ENCODE measurements at regions not wholly inside any gene's neighbourhood (a gene's known extent, or its start where the extent isn't known, plus 50 kb on each side); places are given as distances from the start of the nearest gene placed in this dataset.

DNA sequence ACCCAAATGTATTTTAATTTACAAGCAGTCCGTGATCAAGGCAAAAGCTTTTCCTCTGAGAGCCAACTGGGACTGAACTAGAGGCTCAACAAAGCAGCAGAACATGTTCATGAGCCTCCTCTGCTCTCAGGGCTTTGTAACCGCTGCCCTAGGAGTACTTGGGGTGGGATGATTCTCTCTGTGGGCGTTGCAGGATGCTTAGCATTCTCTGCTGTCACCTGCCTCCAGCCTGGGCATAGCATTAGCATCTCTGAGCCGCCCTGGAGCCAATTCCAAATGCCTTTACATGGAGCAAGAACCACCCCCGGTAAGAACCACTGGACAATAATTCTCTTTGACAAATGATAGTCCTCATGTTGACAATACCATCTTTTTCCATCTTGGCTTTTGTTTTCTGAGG lies 237.6 kb upstream of the CDH4 start:
- TF ChIP-seq, protein P1, sequence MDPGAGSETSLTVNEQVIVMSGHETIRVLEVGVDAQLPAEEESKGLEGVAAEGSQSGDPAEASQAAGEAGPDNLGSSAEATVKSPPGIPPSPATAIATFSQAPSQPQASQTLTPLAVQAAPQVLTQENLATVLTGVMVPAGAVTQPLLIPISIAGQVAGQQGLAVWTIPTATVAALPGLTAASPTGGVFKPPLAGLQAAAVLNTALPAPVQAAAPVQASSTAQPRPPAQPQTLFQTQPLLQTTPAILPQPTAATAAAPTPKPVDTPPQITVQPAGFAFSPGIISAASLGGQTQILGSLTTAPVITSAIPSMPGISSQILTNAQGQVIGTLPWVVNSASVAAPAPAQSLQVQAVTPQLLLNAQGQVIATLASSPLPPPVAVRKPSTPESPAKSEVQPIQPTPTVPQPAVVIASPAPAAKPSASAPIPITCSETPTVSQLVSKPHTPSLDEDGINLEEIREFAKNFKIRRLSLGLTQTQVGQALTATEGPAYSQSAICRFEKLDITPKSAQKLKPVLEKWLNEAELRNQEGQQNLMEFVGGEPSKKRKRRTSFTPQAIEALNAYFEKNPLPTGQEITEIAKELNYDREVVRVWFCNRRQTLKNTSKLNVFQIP (CRISPR knock-in tag; IDR thresholded peaks at IDR 0.05; ENCODE audit: borderline replicate concordance, low read depth) = no peak
- TF ChIP-seq ZC3H10 (CRISPR knock-in tag; IDR thresholded peaks at IDR 0.05) (no peak), TOX (CRISPR knock-in tag; IDR thresholded peaks at IDR 0.05; ENCODE audit: borderline replicate concordance) (no peak), RARB (CRISPR knock-in tag; IDR thresholded peaks at IDR 0.05) (no peak), ZNF565 (CRISPR knock-in tag; conservative IDR thresholded peaks at IDR 0.05; ENCODE audit: low read depth) (no peak), SNAI2 (CRISPR knock-in tag; IDR thresholded peaks at IDR 0.05) (no peak), ZNF70 (CRISPR knock-in tag; IDR thresholded peaks at IDR 0.05) (no peak), PPARA (CRISPR knock-in tag; IDR thresholded peaks at IDR 0.05; ENCODE audit: borderline replicate concordance) (no peak), ESRRG (CRISPR knock-in tag; IDR thresholded peaks at IDR 0.05) (no peak), ZFP30 (CRISPR knock-in tag; IDR thresholded peaks at IDR 0.05) (no peak), BACH2 (CRISPR knock-in tag; IDR thresholded peaks at IDR 0.05; ENCODE audit: borderline replicate concordance) (no peak), TCF4 (CRISPR knock-in tag; IDR thresholded peaks at IDR 0.05; ENCODE audit: borderline replicate concordance) (no peak), ZFP3 (CRISPR knock-in tag; IDR thresholded peaks at IDR 0.05) (no peak), OSR1 (CRISPR knock-in tag; IDR thresholded peaks at IDR 0.05) (no peak)
- TF ChIP-seq, protein P2, sequence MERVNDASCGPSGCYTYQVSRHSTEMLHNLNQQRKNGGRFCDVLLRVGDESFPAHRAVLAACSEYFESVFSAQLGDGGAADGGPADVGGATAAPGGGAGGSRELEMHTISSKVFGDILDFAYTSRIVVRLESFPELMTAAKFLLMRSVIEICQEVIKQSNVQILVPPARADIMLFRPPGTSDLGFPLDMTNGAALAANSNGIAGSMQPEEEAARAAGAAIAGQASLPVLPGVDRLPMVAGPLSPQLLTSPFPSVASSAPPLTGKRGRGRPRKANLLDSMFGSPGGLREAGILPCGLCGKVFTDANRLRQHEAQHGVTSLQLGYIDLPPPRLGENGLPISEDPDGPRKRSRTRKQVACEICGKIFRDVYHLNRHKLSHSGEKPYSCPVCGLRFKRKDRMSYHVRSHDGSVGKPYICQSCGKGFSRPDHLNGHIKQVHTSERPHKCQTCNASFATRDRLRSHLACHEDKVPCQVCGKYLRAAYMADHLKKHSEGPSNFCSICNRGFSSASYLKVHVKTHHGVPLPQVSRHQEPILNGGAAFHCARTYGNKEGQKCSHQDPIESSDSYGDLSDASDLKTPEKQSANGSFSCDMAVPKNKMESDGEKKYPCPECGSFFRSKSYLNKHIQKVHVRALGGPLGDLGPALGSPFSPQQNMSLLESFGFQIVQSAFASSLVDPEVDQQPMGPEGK (CRISPR knock-in tag; IDR thresholded peaks at IDR 0.05; ENCODE audit: borderline replicate concordance) = no peak
- TF ChIP-seq, protein P3, sequence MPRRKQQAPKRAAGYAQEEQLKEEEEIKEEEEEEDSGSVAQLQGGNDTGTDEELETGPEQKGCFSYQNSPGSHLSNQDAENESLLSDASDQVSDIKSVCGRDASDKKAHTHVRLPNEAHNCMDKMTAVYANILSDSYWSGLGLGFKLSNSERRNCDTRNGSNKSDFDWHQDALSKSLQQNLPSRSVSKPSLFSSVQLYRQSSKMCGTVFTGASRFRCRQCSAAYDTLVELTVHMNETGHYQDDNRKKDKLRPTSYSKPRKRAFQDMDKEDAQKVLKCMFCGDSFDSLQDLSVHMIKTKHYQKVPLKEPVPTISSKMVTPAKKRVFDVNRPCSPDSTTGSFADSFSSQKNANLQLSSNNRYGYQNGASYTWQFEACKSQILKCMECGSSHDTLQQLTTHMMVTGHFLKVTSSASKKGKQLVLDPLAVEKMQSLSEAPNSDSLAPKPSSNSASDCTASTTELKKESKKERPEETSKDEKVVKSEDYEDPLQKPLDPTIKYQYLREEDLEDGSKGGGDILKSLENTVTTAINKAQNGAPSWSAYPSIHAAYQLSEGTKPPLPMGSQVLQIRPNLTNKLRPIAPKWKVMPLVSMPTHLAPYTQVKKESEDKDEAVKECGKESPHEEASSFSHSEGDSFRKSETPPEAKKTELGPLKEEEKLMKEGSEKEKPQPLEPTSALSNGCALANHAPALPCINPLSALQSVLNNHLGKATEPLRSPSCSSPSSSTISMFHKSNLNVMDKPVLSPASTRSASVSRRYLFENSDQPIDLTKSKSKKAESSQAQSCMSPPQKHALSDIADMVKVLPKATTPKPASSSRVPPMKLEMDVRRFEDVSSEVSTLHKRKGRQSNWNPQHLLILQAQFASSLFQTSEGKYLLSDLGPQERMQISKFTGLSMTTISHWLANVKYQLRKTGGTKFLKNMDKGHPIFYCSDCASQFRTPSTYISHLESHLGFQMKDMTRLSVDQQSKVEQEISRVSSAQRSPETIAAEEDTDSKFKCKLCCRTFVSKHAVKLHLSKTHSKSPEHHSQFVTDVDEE (CRISPR knock-in tag; IDR thresholded peaks at IDR 0.05) = no peak
- TF ChIP-seq, protein P4, sequence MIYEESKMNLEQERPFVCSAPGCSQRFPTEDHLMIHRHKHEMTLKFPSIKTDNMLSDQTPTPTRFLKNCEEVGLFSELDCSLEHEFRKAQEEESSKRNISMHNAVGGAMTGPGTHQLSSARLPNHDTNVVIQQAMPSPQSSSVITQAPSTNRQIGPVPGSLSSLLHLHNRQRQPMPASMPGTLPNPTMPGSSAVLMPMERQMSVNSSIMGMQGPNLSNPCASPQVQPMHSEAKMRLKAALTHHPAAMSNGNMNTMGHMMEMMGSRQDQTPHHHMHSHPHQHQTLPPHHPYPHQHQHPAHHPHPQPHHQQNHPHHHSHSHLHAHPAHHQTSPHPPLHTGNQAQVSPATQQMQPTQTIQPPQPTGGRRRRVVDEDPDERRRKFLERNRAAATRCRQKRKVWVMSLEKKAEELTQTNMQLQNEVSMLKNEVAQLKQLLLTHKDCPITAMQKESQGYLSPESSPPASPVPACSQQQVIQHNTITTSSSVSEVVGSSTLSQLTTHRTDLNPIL (CRISPR knock-in tag; IDR thresholded peaks at IDR 0.05; ENCODE audit: low read depth) = no peak
- no peak for ATAC-seq

DNA sequence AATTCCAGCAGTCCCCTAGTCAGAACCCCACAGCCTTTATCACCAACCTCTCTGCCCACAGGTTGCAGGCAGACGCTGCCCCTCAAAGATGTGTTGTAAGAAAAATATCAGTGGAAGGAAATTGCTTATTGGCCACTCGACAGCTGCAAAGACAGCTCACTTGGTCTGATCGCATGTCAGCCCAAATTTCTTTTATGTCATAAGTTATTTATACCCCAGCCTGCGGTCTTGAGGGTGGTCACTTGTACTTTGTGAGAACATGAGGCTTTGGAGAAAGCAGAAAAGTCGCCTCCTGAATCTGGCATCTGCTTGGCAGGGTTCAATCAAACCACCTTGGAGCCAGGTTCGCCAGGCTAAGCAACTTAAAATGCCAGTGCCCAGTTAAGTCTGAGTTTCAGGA lies 236.5 kb upstream of the CDH4 start:
- ATAC-seq = no peak
- TF ChIP-seq, protein P5, sequence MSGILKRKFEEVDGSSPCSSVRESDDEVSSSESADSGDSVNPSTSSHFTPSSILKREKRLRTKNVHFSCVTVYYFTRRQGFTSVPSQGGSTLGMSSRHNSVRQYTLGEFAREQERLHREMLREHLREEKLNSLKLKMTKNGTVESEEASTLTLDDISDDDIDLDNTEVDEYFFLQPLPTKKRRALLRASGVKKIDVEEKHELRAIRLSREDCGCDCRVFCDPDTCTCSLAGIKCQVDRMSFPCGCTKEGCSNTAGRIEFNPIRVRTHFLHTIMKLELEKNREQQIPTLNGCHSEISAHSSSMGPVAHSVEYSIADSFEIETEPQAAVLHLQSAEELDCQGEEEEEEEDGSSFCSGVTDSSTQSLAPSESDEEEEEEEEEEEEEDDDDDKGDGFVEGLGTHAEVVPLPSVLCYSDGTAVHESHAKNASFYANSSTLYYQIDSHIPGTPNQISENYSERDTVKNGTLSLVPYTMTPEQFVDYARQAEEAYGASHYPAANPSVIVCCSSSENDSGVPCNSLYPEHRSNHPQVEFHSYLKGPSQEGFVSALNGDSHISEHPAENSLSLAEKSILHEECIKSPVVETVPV (CRISPR knock-in tag; IDR thresholded peaks at IDR 0.05) = no peak
- TF ChIP-seq, protein P3 (CRISPR knock-in tag; IDR thresholded peaks at IDR 0.05) = no peak
- TF ChIP-seq GLIS3 (CRISPR knock-in tag; IDR thresholded peaks at IDR 0.05) = no peak
- TF ChIP-seq SNAI2 (CRISPR knock-in tag; IDR thresholded peaks at IDR 0.05) = no peak
- no peak for TF ChIP-seq CSDC2 (CRISPR knock-in tag; IDR thresholded peaks at IDR 0.05)
- no peak for TF ChIP-seq ZFP30 (CRISPR knock-in tag; IDR thresholded peaks at IDR 0.05)
- TF ChIP-seq BACH2 (CRISPR knock-in tag; IDR thresholded peaks at IDR 0.05; ENCODE audit: borderline replicate concordance) = no peak
